Spleen (tissue), 11 donors: ENCODE measurements at regions not wholly inside any gene's neighbourhood (a gene's known extent, or its start where the extent isn't known, plus 50 kb on each side); places are given as distances from the start of the nearest gene placed in this dataset.
A peak's percentile ranks its signal among the peaks of the same experiment; 100 is the strongest.

Experiments
- DNase-seq: peaks from one replicate; pipeline ENCODE4 v3.0.0-alpha.2; 2020
- H3K27ac ChIP-seq, 8 donors: fragments of 200-600 bp; sonication (generic) in 7 of 8; 1 replicate in 4 of 8; 2 replicates in 4 of 8; pipeline versions ENCODE4 v1.5.0 to v1.8.0; 2016 to 2021; ENCODE audit warnings: inconsistent platforms in 4 of 8, mild to moderate bottlenecking in 4 of 8, moderate library complexity in 1 of 8
- H3K27me3 ChIP-seq, 7 donors: fragments of 200-600 bp; sonication (generic) in 6 of 7; replicated peaks in 1 of 7; 1 replicate in 4 of 7; 2 replicates in 3 of 7; pipeline versions ENCODE4 v1.5.0 to v1.8.0; 2016 to 2021; ENCODE audit warnings: inconsistent platforms in 3 of 7, mild to moderate bottlenecking in 1 of 7
- H3K36me3 ChIP-seq, 6 donors: fragments of 200-600 bp; sonication (generic) in 5 of 6; 1 replicate in 4 of 6; 2 replicates in 2 of 6; pipeline versions ENCODE4 v1.5.0 to v1.8.0; 2016 to 2021; ENCODE audit warnings: inconsistent platforms in 2 of 6
- H3K4me1 ChIP-seq, 6 donors: fragments of 200-600 bp; sonication (generic) in 5 of 6; 1 replicate in 3 of 6; 2 replicates in 3 of 6; pipeline versions ENCODE4 v1.5.0 to v1.8.0; 2016 to 2021; ENCODE audit warnings: inconsistent platforms in 3 of 6
- H3K4me3 ChIP-seq, 8 donors: fragments of 200-600 bp; sonication (generic) in 7 of 8; 1 replicate in 4 of 8; 2 replicates in 4 of 8; pipeline versions ENCODE4 v1.5.0 to v1.8.0; 2016 to 2021; ENCODE audit warnings: inconsistent platforms in 4 of 8, mild to moderate bottlenecking in 4 of 8, moderate library complexity in 2 of 8
- H3K9me3 ChIP-seq, 8 donors: fragments of 200-600 bp; sonication (generic) in 7 of 8; 1 replicate in 4 of 8; 2 replicates in 4 of 8; pipeline versions ENCODE4 v1.5.0 to v1.8.0; 2016 to 2021; ENCODE audit warnings: inconsistent platforms in 4 of 8
- POLR2A ChIP-seq, 3 donors: fragments of 450-650 bp; IDR thresholded peaks; one replicate each; pipeline ENCODE4 v1.5.1; 2017; ENCODE audit warnings: antibody characterized with exemption in 3 of 3, mild to moderate bottlenecking in 1 of 3
- POLR2AphosphoS5 ChIP-seq, 3 donors: sonication (generic); formaldehyde crosslinking; IDR thresholded peaks; one replicate each; pipeline ENCODE4 v1.5.1; 2017; ENCODE audit warnings: antibody characterized with exemption in 3 of 3
- WGBS, 5 donors: extraction: QIAGEN DNeasy Blood & Tissue Kit in 3 of 5; methylation state at CpG; one replicate each; pipeline versions ENCODE4 v1.1.5 to v1.1.7; 2013 to 2018; 5-methylcytosine and 5-hydroxymethylcytosine counted together
- intact Hi-C: fragments of 100-400 bp; cut with DNase I; formaldehyde crosslinking; loops from one replicate; pipeline ENCODE4 v1.15.0; 2023; ENCODE audit warnings: low total_unique reads
- TF ChIP-seq, protein P1 (sequence below), 11 experiments: fragments of 200-600 bp in 7 of 11; fragments of 450-650 bp in 4 of 11; sonication (generic) in 4 of 11; IDR thresholded peaks in 8 of 11; conservative IDR thresholded peaks in 3 of 11; 1 replicate in 7 of 11; 2 replicates in 4 of 11; pipeline versions ENCODE4 v1.4.0 to v1.8.0; 2016 to 2021; ENCODE audit warnings: antibody characterized with exemption in 11 of 11, inconsistent platforms in 4 of 11, mild to moderate bottlenecking in 1 of 11
- donor health status: healthy with polysubstance abuse.
- donor health status: DM: no; HTN: no; CAD: no; lungs with moderate emphysema.
- donor health status: DM: no; HTN: no; CAD: no.
- donor health status: Bipolar disorder and iron deficiency.
- donor health status: healthy.
- donor health status: DM: no; HTN: no; CAD: no.
- donor health status: DM: yes; HTN: yes; CAD: no.

DNA sequence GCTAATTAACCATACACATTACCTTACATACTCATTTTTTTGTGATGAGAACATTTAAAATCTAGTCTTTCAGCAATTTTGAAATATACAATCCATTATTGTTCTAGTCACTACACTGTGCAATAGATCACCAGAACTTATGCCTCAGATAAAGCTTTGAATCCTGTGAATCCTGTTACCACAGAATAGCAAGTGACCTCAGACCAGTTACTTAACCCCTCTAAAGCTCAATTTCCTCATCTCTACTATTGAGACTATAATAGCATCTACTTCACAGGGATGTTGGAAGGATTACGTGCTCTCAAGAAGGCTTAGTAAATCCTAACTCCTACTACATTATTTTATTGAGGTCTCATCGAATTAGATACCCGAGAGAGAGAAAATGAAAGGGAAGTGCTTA, 60.2 kb upstream of the PIP5K1B start:
- TF ChIP-seq POLR2A (IDR thresholded peaks at IDR 0.05) (no peak), POLR2AphosphoS5 (IDR thresholded peaks at IDR 0.05) (no peak)
- TF ChIP-seq, protein P1, sequence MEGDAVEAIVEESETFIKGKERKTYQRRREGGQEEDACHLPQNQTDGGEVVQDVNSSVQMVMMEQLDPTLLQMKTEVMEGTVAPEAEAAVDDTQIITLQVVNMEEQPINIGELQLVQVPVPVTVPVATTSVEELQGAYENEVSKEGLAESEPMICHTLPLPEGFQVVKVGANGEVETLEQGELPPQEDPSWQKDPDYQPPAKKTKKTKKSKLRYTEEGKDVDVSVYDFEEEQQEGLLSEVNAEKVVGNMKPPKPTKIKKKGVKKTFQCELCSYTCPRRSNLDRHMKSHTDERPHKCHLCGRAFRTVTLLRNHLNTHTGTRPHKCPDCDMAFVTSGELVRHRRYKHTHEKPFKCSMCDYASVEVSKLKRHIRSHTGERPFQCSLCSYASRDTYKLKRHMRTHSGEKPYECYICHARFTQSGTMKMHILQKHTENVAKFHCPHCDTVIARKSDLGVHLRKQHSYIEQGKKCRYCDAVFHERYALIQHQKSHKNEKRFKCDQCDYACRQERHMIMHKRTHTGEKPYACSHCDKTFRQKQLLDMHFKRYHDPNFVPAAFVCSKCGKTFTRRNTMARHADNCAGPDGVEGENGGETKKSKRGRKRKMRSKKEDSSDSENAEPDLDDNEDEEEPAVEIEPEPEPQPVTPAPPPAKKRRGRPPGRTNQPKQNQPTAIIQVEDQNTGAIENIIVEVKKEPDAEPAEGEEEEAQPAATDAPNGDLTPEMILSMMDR (IDR thresholded peaks at IDR 0.05 in 8 of 11, conservative IDR thresholded peaks at IDR 0.05 in 3 of 11): no peak
- no peak for DNase-seq
- Histone ChIP-seq H3K36me3 (no peaks in the 10 kb centered on the region), H3K27me3 (no peaks in the 10 kb centered on the region), H3K9me3 (no peaks in the 10 kb centered on the region), H3K4me3 (no peak overlapping the region), H3K27ac (peak overlapping the region in 6 of 8 donors; percentile 6 to 85 (median 76)), H3K4me1 (peaks cover 0 to 54% (median 24%) of the 10 kb centered on the region in 6 donors)
- intact Hi-C loops: no loop called here
- WGBS, 5 donors: 49 to 70% (median 58%) methylated on average over 3 of the region's 3 CpGs

DNA sequence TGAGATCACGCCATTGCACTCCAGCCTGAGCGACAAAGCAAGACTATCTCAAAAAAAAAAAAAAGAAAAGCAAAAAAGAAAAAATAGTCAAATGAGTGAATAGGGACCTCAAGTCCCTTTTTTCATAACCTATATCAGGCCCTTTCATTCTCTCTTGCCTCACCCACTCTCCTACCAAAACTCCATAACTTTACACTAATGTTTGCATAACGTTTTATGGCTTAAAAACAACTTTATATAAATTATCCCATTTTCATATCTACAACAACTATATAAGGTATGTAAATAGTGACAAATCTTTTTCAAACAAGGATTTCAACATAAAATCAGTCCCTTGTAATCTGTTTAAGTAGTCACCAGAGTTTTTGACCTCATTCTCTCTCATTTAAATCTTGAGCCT, 56.9 kb upstream of the PIP5K1B start:
- TF ChIP-seq POLR2A (IDR thresholded peaks at IDR 0.05) (no peak), POLR2AphosphoS5 (IDR thresholded peaks at IDR 0.05) (no peak)
- TF ChIP-seq, protein P1 (IDR thresholded peaks at IDR 0.05 in 8 of 11, conservative IDR thresholded peaks at IDR 0.05 in 3 of 11): no peak
- Histone ChIP-seq H3K27me3 (no peaks in the 10 kb centered on the region), H3K4me3 (no peak overlapping the region), H3K27ac (no peak overlapping the region), H3K36me3 (no peaks in the 10 kb centered on the region), H3K9me3 (no peaks in the 10 kb centered on the region), H3K4me1 (peaks cover 0 to 25% (median 14%) of the 10 kb centered on the region in 6 donors)
- intact Hi-C loops: no loop called here
- WGBS, 5 donors: 85 to 96% (median 86%) methylated on average over 3 of the region's 3 CpGs
- DNase-seq: no peak

DNA sequence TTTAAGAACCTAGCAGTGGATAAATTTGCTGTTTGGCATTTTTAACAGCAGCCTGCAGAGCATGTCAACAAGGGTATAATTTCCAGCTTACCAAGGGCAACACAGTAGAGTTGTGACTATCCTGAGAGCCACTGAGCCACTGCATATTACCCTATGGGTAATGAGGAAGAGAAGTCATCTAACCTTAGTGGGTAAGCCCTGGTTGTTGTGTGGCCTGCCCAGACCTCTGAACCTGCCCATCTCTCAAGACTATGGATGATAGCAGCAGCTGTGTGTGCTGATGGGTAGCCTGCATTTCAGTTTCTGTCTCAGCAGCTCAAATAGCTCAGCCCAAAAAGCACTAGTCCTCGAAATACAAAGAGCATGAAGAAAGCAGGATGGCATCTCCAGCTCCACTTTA, 56.1 kb upstream of the PIP5K1B start:
- Histone ChIP-seq H3K27me3 (no peaks in the 10 kb centered on the region), H3K4me1 (peaks cover 0 to 17% (median 12%) of the 10 kb centered on the region in 6 donors), H3K4me3 (no peak overlapping the region), H3K36me3 (no peaks in the 10 kb centered on the region), H3K27ac (no peak overlapping the region), H3K9me3 (no peaks in the 10 kb centered on the region)
- DNase-seq: no peak
- WGBS, 5 donors: 43 to 82% (median 65%) methylated on average over 1 of the region's 1 CpG
- no peak for TF ChIP-seq POLR2AphosphoS5 (IDR thresholded peaks at IDR 0.05)
- intact Hi-C loops: no loop called here

DNA sequence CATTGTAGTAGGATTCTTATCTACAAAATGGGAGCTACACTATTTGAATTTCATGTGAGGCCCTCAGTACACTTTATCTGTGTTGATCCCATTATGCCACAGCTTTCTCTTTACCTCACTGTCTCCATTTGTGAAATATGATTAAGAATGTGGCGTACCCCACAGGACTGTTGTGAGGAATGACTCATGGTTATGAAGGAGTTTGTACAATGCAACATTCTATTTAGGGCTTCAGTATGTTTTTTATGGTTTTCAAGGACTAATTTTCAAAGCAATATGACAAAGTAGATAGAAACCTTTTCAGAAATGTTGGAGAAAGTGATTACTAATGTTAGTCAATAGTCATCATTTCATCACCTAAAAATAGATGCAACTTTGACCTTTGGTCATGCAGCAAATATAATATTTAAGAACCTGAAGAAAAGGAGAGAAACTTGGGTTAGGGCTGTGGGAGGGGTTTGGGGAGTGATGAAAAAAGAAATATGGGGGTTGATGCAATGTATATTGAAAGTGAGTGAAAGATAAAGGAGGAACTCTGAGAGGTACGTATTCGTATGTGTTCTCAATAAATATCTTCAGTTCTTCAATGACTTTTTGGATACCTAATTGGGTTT, 53.7 kb upstream of the PIP5K1B start:
- 78 to 88% (median 84%) methylated on average over 3 of the region's 3 CpGs for WGBS, 5 donors
- intact Hi-C loops: no loop called here
- TF ChIP-seq POLR2A (IDR thresholded peaks at IDR 0.05) (no peak), POLR2AphosphoS5 (IDR thresholded peaks at IDR 0.05) (no peak)
- TF ChIP-seq, protein P1 (IDR thresholded peaks at IDR 0.05 in 8 of 11, conservative IDR thresholded peaks at IDR 0.05 in 3 of 11): no peak

More for the DNA sequence above, 53.7 kb upstream of the PIP5K1B start:
- no peak for DNase-seq
- no peaks in the 10 kb centered on the region for H3K4me1 ChIP-seq
- H3K36me3 ChIP-seq: no peaks in the 10 kb centered on the region
- no peak overlapping the region for H3K4me3 ChIP-seq
- no peak overlapping the region for H3K27ac ChIP-seq
- H3K9me3 ChIP-seq: no peaks in the 10 kb centered on the region
- H3K27me3 ChIP-seq: no peaks in the 10 kb centered on the region
